Stimulated activated CD4-positive, alpha-beta T cell treated with anti-CD3 and anti-CD28 coated beads, Interleukin-12 subunit alpha, Interleukin-12 subunit beta, amount 100 ng/mL, for 24 hours (primary cell): ENCODE measurements at regions not wholly inside any gene's neighbourhood (a gene's known extent, or its start where the extent isn't known, plus 50 kb on each side); places are given as distances from the start of the nearest gene placed in this dataset.

Experiments
- DNase-seq, 2 experiments: peaks; one replicate each; pipeline ENCODE4 v3.0.0-alpha.2; 2020; ENCODE audit warnings: low read depth in 2 of 2

GRCh38 chr21:19844334-19844733, 1153.9 kb upstream of the NCAM2 start:
- DNase-seq: no peak

DNA sequence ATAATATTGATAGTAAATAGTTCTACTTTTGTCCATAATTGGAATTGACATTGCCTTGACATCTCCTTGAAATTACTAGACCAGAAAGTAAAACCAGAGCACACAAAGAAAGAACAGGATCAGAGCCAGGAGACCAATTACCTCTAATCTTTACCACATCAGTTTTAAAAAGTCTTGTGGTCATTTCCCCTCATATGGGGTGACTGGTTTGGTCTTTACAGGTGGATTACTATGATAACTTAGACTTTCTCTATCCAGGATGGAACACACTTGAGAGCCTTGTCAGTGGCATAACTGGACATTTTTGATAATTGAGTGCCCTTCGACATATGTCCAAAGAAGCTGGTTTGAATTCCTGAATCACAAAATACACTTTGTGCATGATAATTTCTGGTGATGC, 1148.1 kb upstream of the NCAM2 start:
- DNase-seq: no peak

GRCh38 chr21:19853061-19853460, 1145.1 kb upstream of the NCAM2 start:
- no peak for DNase-seq

GRCh38 chr21:19853709-19854575, 1144.3 kb upstream of the NCAM2 start:
- DNase-seq: no peak

- no peak for DNase-seq
Measured at GRCh38 chr21:19855522-19855921, 1142.7 kb upstream of the NCAM2 start.

- no peak for DNase-seq
Measured at GRCh38 chr21:19864476-19864875, 1133.7 kb upstream of the NCAM2 start.

- no peak for DNase-seq
Measured at GRCh38 chr21:19870682-19871081, 1127.5 kb upstream of the NCAM2 start.

DNA sequence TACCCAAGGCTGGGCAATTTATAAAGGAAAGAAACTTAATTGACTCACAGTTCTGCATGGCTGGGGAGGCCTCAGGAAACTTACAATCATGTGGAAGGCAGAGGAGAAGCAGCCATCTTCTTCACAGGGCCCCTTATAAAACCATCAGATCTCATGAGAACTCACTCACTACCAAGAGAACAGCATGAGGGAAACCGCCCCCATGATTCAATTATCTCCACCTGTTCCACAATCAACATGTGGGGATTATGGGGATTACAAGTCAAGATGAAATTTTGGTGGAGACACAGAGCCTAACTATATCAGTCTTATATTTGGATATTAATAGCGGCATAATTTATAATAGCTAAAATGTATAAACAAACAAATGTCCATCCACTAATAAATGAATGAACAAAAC, 1123.7 kb upstream of the NCAM2 start:
- no peak for DNase-seq

DNA sequence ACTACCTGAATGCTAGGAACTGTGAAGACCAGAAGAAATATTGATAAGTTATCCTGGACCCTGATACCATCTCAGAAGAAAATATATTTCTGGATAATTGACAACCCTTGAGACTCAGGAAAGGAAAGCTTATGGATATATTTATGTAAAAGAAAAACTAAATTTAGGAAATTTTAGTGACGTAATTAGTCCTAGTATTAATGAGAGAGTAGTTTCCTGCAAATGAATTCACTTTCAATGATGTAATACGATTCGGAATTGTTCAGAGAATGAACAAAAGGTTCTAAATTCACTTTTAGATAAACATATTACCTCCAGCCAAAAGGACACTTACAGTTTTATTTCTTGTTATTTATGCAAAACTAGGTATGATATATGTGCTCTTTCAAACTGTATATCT, 1120.1 kb upstream of the NCAM2 start:
- no peak for DNase-seq

DNA sequence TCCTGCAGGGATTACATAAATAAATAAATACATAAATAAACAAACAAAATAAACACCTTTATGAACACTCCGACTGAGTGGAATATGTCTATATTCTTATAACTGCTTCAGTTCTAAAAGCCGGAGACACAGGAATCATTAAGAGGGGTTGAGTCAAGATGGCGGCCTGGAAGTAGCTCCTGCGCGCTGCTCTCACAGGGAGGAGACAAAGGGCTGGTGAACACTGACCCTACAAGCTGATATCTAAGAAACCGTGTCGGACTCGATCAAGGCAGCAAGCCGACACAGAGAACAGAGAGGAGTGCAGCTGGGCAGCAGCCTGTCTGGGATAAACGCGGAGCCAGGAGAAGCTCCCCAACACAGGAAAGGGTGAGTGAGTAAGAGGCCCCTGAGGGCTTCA, 1098.6 kb upstream of the NCAM2 start:
- no peak for DNase-seq

GRCh38 chr21:19900149-19900548, 1098.1 kb upstream of the NCAM2 start:
- no peak for DNase-seq

- DNase-seq: no peak
Measured at GRCh38 chr21:19908390-19908789, 1089.8 kb upstream of the NCAM2 start.

DNA sequence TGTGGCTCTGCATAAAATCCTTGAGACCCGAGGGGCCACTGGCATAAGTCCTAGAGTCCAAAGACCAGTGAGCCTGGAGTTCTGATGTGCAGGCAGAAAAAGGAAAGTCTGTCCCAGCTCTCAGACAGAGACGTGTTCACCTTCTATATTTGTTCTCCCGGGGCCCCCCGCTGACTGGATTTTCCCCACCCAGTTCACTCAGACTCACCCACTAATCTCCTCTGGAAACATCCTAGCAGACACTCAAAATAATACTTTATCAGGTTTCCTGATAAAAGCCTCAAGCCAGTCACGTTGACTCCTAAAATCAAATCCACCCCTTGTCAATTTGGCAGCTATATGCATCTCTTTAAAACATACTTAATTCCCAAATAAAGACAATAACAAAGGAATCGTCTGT, 1084.2 kb upstream of the NCAM2 start:
- no peak for DNase-seq

DNA sequence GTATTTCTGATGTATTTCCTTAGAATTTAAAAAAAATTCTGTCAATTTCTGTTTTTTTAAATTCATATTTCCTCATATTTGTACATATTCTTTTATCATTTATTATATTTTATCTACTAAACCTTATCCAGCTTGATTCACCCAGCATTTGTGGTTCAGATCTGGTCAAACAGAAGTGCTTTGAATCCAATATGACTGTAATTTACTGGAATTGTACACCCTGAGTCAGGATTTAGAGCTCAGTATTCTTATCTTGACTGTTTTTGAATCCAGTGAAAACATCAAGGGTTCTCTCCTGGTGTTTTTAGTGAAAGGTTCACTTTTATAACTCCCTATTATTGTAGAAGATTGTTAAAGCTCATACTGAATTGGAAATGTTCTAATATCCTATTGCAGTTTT, 1077.0 kb upstream of the NCAM2 start:
- no peak for DNase-seq

GRCh38 chr21:19922122-19922521, 1076.1 kb upstream of the NCAM2 start:
- no peak for DNase-seq

GRCh38 chr21:19935467-19935866, 1062.7 kb upstream of the NCAM2 start:
- DNase-seq: no peak

DNA sequence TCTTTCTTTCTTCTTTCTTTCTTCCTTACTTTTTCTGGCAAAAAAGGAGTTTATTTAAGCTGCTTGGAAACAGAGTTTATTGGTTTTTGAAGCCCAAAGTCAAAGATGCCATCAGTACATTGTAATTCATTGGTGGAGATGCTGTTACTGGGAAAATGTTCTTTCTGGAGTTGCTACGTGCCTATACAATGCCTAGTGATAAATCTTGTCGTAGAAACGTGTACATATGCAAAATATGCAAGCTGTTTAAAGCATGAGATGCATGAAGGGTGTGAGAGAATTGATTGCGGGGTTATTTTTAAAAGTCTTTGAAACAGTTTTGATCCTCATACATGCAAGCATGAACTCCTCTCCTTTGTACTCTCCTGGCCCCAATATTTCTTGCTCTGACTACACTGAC, 1060.6 kb upstream of the NCAM2 start:
- DNase-seq: no peak

DNA sequence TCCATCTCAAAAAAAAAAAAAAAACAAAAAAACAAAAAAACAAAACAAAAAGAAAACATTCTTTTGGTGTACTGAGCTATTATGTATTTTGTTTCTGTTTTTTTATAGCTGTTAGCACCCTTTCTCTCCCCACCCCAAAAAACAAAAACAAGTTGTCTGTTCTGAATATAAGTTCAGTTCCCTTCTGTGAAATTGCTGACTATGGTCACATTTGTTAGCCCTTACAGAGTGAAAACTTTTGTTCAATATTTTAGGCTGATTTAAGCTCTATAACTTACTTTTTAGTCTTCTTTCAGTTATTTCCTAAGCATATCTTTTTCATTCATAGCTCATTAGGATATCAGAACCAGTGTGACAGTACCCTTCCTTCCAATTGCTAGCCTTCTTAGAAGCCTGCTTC, 1056.6 kb upstream of the NCAM2 start:
- DNase-seq: no peak

GRCh38 chr21:19950347-19950746, 1047.9 kb upstream of the NCAM2 start:
- no peak for DNase-seq

DNA sequence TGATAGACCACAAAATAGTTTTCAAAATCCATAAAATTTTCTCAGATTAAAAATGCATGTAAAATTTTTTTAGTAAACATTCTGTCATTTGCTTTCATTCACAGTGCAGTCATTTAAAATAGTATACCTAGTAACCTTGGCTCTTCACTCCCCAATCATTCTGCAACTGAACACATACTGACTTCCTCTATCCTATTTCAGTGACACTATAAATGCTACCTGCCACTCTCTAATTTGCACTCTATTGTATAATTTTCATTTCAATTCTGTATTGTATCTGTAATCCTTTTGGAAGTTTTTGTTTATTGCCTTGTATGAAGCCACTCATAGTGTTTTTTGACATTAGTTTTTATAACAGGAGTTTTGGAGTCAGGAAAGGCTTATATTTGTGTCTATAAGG, 1029.1 kb upstream of the NCAM2 start:
- no peak for DNase-seq

DNA sequence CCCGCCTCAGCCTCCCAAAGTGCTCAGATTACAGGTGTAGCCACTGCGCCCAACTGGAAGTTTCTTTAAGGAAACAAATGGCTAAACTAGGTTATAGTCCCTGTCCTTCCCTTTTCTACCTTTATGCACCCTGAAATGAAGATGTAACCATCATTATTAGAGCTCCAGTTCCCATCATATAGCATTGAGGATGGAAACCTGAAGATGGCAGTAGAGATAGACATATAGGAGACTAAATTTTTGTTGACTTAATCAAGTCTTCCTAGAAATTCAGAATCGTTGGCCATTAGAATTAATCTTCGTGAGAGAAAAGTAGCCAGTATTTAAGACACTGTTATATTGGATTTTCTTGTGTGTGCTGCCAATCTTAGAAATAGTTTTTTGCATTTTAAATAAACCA, 1016.3 kb upstream of the NCAM2 start:
- DNase-seq: no peak

- no peak for DNase-seq
Measured at GRCh38 chr21:19986396-19986795, 1011.8 kb upstream of the NCAM2 start.

- DNase-seq: no peak
Measured at GRCh38 chr21:19987671-19988070, 1010.5 kb upstream of the NCAM2 start.

- DNase-seq: no peak
Measured at GRCh38 chr21:19992540-19992939, 1005.7 kb upstream of the NCAM2 start.
